Ovary (tissue), 7 donors: ENCODE measurements at regions not wholly inside any gene's neighbourhood (a gene's known extent, or its start where the extent isn't known, plus 50 kb on each side); places are given as distances from the start of the nearest gene placed in this dataset.

Source experiments
- DNase-seq, 5 donors: peaks; one replicate each; pipeline ENCODE4 v3.0.0-alpha.2; 2019 to 2020
- H3K27ac ChIP-seq, 2 donors: fragments of 200-600 bp; one replicate each; pipeline versions ENCODE4 v1.5.1 to v1.8.0; 2019 to 2022
- H3K27me3 ChIP-seq: fragments of 200-600 bp; one replicate; pipeline ENCODE4 v1.8.0; 2022
- H3K36me3 ChIP-seq: fragments of 200-600 bp; sonication (generic); one replicate; pipeline ENCODE4 v1.5.1; 2019
- H3K4me1 ChIP-seq: one replicate; pipeline ENCODE4 v1.8.1; 2013; ENCODE audit warnings: mild to moderate bottlenecking, moderate library complexity; ENCODE audit not compliant: insufficient read depth
- H3K4me3 ChIP-seq: fragments of 200-600 bp; sonication (generic); one replicate; pipeline ENCODE4 v1.5.1; 2017
- H3K9me3 ChIP-seq, 2 donors: fragments of 200-600 bp in 1 of 2; sonication (generic) in 1 of 2; one replicate each; pipeline versions ENCODE4 v1.5.1 to v1.8.1; 2013 to 2019; ENCODE audit warnings: mild to moderate bottlenecking in 1 of 2, moderate library complexity in 1 of 2
- EP300 ChIP-seq: sonication (generic); formaldehyde crosslinking; IDR thresholded peaks from one replicate; pipeline ENCODE4 v1.6.1; 2017; ENCODE audit warnings: antibody characterized with exemption
- POLR2A ChIP-seq: fragments of 450-650 bp; IDR thresholded peaks from one replicate; pipeline ENCODE4 v1.6.1; 2017; ENCODE audit warnings: antibody characterized with exemption, mild to moderate bottlenecking, moderate library complexity
- WGBS, 3 donors: extraction: QIAGEN DNeasy Blood & Tissue Kit in 1 of 3; methylation state at CpG; one replicate each; pipeline versions ENCODE4 v1.1.5 to v1.1.7; 2013 to 2017; 5-methylcytosine and 5-hydroxymethylcytosine counted together
- intact Hi-C, 4 donors: fragments of 100-400 bp; cut with DNase I; formaldehyde crosslinking; loops; one replicate each; pipeline versions ENCODE4 v1.11.0 to v1.15.1; 2022 to 2023
- TF ChIP-seq, protein P1 (sequence below), 3 donors: fragments of 450-650 bp in 2 of 3; fragments of 200-600 bp in 1 of 3; IDR thresholded peaks; one replicate each; pipeline versions ENCODE4 v1.5.1 to v1.8.0; 2016 to 2022; ENCODE audit warnings: antibody characterized with exemption in 3 of 3, mild to moderate bottlenecking in 1 of 3
- donor health status: DM: no; HTN: no; CAD: no; lungs with moderate emphysema.
- donor health status: DM: no; HTN: no; CAD: no.
- donor health status: Bipolar disorder and iron deficiency.
- donor health status: DM: no; HTN: no; CAD: no.
- donor health status: DM: yes; HTN: yes; CAD: no.

GRCh38 chr13:22455036-22455435, 725.7 kb upstream of the SGCG start:
- no peak for TF ChIP-seq POLR2A
- TF ChIP-seq, protein P1, sequence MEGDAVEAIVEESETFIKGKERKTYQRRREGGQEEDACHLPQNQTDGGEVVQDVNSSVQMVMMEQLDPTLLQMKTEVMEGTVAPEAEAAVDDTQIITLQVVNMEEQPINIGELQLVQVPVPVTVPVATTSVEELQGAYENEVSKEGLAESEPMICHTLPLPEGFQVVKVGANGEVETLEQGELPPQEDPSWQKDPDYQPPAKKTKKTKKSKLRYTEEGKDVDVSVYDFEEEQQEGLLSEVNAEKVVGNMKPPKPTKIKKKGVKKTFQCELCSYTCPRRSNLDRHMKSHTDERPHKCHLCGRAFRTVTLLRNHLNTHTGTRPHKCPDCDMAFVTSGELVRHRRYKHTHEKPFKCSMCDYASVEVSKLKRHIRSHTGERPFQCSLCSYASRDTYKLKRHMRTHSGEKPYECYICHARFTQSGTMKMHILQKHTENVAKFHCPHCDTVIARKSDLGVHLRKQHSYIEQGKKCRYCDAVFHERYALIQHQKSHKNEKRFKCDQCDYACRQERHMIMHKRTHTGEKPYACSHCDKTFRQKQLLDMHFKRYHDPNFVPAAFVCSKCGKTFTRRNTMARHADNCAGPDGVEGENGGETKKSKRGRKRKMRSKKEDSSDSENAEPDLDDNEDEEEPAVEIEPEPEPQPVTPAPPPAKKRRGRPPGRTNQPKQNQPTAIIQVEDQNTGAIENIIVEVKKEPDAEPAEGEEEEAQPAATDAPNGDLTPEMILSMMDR (IDR thresholded peaks at IDR 0.05), result no peak
- no peak for TF ChIP-seq EP300

DNA sequence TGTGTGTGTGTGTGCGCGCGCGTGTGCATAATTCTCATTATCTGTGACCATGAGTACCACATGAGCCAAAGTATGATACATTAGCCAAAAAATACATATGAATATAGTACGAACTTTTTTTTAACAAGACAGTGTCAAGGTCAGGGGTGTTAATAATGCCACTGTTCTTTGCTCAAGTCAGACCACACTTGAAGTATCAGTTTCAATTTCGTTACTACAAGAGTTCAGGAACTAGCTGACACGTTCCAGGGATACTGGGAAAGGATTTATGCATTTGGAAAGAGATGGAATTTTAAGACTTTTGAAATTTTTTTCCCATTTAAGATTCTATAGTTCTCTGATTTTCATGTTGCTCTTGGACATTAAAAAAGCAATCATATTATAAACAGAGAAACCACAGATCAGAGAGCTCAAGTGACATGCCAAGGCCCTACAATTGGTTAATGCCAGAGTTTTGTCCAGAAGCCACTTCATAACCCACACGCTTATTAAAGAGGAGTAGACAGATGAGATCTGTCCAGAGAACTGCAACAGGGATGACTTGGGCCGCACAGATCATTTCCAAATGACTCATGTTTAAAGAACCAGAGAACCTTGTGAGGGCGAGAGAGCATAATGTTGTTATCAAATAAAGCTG, 718.8 kb upstream of the SGCG start:
- no peaks in the 10 kb centered on the region for H3K36me3 ChIP-seq
- H3K27me3 ChIP-seq, result no peaks in the 10 kb centered on the region
- WGBS, 3 donors, result 26 to 36% (median 35%) methylated on average over 10 of the region's 10 CpGs
- DNase-seq, result no peak
- no peak overlapping the region for H3K27ac ChIP-seq
- no peaks in the 10 kb centered on the region for H3K9me3 ChIP-seq
- no peak overlapping the region for H3K4me3 ChIP-seq
- intact Hi-C loops, result no loop called here
- TF ChIP-seq, protein P1 (IDR thresholded peaks at IDR 0.05), result no peak
- TF ChIP-seq POLR2A (no peak), EP300 (no peak)
- no peaks in the 10 kb centered on the region for H3K4me1 ChIP-seq

More at GRCh38 chr13:22455036-22455435, 725.7 kb upstream of the SGCG start:
- H3K4me3 ChIP-seq, result no peak overlapping the region
- no peaks in the 10 kb centered on the region for H3K9me3 ChIP-seq
- DNase-seq, result no peak
- no peaks in the 10 kb centered on the region for H3K36me3 ChIP-seq
- intact Hi-C loops, result no loop called here
- no peak overlapping the region for H3K27ac ChIP-seq
- H3K27me3 ChIP-seq, result no peaks in the 10 kb centered on the region
- 85 to 91% (median 86%) methylated on average over 2 of the region's 2 CpGs for WGBS, 3 donors
- no peaks in the 10 kb centered on the region for H3K4me1 ChIP-seq

GRCh38 chr13:22463089-22463488, 717.7 kb upstream of the SGCG start:
- Histone ChIP-seq H3K36me3 (no peaks in the 10 kb centered on the region), H3K27me3 (no peaks in the 10 kb centered on the region), H3K27ac (no peak overlapping the region), H3K4me3 (no peak overlapping the region), H3K4me1 (peaks cover 2% of the 10 kb centered on the region), H3K9me3 (no peaks in the 10 kb centered on the region)
- intact Hi-C loops, result no loop called here
- DNase-seq, result no peak
- TF ChIP-seq EP300 (no peak), POLR2A (no peak)
- TF ChIP-seq, protein P1 (IDR thresholded peaks at IDR 0.05), result no peak
- 64 to 73% (median 65%) methylated on average over 2 of the region's 2 CpGs for WGBS, 3 donors

- no peak for TF ChIP-seq EP300
- TF ChIP-seq, protein P1 (IDR thresholded peaks at IDR 0.05), result no peak
- TF ChIP-seq POLR2A, result no peak
- WGBS, 3 donors, result 5 to 25% (median 11%) methylated on average over 1 of the region's 1 CpG
- Histone ChIP-seq H3K36me3 (no peaks in the 10 kb centered on the region), H3K27ac (no peak overlapping the region), H3K9me3 (no peaks in the 10 kb centered on the region), H3K4me1 (peaks cover 6% of the 10 kb centered on the region), H3K27me3 (no peaks in the 10 kb centered on the region), H3K4me3 (no peak overlapping the region)
- intact Hi-C loops, result no loop called here
- no peak for DNase-seq
Measured at GRCh38 chr13:22468045-22468444, 712.7 kb upstream of the SGCG start.
